ENCODE measurements at regions not wholly inside any gene's neighbourhood (a gene's known extent, or its start where the extent isn't known, plus 50 kb on each side); places are given as distances from the start of the nearest gene placed in this dataset.

GRCh38 chr1:8145545-8146202 is 119.6 kb upstream of the ERRFI1 start:
- Histone ChIP-seq H2AFZ (ENCODE audit: low read depth, low read length) (no peak overlapping the region), H3K79me2 (replicated peaks; ENCODE audit: insufficient read depth, low read length) (no peaks in the 10 kb centered on the region), H3K27me3 (ENCODE audit: insufficient read depth, low read depth, low read length) (no peaks in the 10 kb centered on the region), H3K9me2 (ENCODE audit: insufficient read depth, low read length) (no peaks in the 10 kb centered on the region), H3F3A (ENCODE audit: insufficient read depth, low read length, poor library complexity, severe bottlenecking) (no peaks in the 10 kb centered on the region), H4K20me1 (ENCODE audit: insufficient read depth) (no peaks in the 10 kb centered on the region), H3K27ac (ENCODE audit: low read length) (no peak overlapping the region), H3K4me2 (ENCODE audit: low read length) (no peak overlapping the region), H3K9ac (ENCODE audit: low read length) (no peak overlapping the region), H3K36me3 (ENCODE audit: insufficient read depth, low read length) (no peaks in the 10 kb centered on the region), H3K4me3 (ENCODE audit: low read length) (no peak overlapping the region), H3K9me3 (ENCODE audit: low read length) (no peaks in the 10 kb centered on the region)
- no peak for TF ChIP-seq MXI1 (conservative IDR thresholded peaks at IDR 0.05; ENCODE audit: poor library complexity, severe bottlenecking)
- TF ChIP-seq RAD21 (conservative IDR thresholded peaks at IDR 0.05), result no peak
- TF ChIP-seq, protein P1, sequence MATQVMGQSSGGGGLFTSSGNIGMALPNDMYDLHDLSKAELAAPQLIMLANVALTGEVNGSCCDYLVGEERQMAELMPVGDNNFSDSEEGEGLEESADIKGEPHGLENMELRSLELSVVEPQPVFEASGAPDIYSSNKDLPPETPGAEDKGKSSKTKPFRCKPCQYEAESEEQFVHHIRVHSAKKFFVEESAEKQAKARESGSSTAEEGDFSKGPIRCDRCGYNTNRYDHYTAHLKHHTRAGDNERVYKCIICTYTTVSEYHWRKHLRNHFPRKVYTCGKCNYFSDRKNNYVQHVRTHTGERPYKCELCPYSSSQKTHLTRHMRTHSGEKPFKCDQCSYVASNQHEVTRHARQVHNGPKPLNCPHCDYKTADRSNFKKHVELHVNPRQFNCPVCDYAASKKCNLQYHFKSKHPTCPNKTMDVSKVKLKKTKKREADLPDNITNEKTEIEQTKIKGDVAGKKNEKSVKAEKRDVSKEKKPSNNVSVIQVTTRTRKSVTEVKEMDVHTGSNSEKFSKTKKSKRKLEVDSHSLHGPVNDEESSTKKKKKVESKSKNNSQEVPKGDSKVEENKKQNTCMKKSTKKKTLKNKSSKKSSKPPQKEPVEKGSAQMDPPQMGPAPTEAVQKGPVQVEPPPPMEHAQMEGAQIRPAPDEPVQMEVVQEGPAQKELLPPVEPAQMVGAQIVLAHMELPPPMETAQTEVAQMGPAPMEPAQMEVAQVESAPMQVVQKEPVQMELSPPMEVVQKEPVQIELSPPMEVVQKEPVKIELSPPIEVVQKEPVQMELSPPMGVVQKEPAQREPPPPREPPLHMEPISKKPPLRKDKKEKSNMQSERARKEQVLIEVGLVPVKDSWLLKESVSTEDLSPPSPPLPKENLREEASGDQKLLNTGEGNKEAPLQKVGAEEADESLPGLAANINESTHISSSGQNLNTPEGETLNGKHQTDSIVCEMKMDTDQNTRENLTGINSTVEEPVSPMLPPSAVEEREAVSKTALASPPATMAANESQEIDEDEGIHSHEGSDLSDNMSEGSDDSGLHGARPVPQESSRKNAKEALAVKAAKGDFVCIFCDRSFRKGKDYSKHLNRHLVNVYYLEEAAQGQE (IDR thresholded peaks at IDR 0.05; ENCODE audit: borderline replicate concordance), result no peak
- no peak for TF ChIP-seq EZH2 (IDR thresholded peaks at IDR 0.05; ENCODE audit: borderline replicate concordance, insufficient read depth, low read length, poor library complexity, severe bottlenecking)
- TF ChIP-seq CTCF (IDR thresholded peaks at IDR 0.05; ENCODE audit: poor library complexity, severe bottlenecking), result no peak
- TF ChIP-seq POLR2AphosphoS5 (IDR thresholded peaks at IDR 0.05), result no peak
- no peak for TF ChIP-seq SMC3 (conservative IDR thresholded peaks at IDR 0.05; ENCODE audit: poor library complexity)
- no peak for TF ChIP-seq EP300 (conservative IDR thresholded peaks at IDR 0.05; ENCODE audit: poor library complexity, severe bottlenecking)
- TF ChIP-seq TAF1 (IDR thresholded peaks at IDR 0.05; ENCODE audit: low read depth), result no peak

DNA sequence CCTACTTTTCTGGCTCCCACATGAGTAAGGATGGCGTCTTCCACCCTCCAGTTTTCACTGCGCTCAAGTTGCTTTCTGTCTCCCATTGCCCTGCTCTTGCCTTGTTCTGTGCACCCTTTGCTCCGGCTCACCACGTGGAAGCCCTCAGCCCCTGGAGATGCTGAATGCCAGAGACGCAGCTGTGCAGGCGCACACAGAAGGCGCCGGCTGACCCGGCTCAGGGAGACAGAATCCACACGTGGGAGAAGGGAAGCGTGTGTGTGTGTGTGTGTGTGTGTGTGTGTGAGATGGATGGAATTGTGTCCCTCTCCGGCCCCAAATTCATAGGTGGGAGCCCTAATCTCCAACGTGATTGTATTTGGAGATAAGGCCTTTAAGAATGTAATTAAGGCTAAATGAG is 118.2 kb upstream of the ERRFI1 start:
- no peak for TF ChIP-seq EZH2 (IDR thresholded peaks at IDR 0.05; ENCODE audit: borderline replicate concordance, insufficient read depth, low read length, poor library complexity, severe bottlenecking)
- no peak for TF ChIP-seq MXI1 (conservative IDR thresholded peaks at IDR 0.05; ENCODE audit: poor library complexity, severe bottlenecking)
- no peak for TF ChIP-seq TAF1 (IDR thresholded peaks at IDR 0.05; ENCODE audit: low read depth)
- TF ChIP-seq EP300 (conservative IDR thresholded peaks at IDR 0.05; ENCODE audit: poor library complexity, severe bottlenecking), result no peak
- TF ChIP-seq SMC3 (conservative IDR thresholded peaks at IDR 0.05; ENCODE audit: poor library complexity), result no peak
- no peak for TF ChIP-seq RAD21 (conservative IDR thresholded peaks at IDR 0.05)
- TF ChIP-seq POLR2AphosphoS5 (IDR thresholded peaks at IDR 0.05), result no peak
- no peak for TF ChIP-seq CTCF (IDR thresholded peaks at IDR 0.05; ENCODE audit: poor library complexity, severe bottlenecking)
- TF ChIP-seq, protein P1 (IDR thresholded peaks at IDR 0.05; ENCODE audit: borderline replicate concordance), result no peak
- Histone ChIP-seq H3K4me2 (ENCODE audit: low read length) (no peak overlapping the region), H3K27me3 (ENCODE audit: insufficient read depth, low read depth, low read length) (no peaks in the 10 kb centered on the region), H4K20me1 (ENCODE audit: insufficient read depth) (no peaks in the 10 kb centered on the region), H2AFZ (ENCODE audit: low read depth, low read length) (no peak overlapping the region), H3K9ac (ENCODE audit: low read length) (no peak overlapping the region), H3K79me2 (replicated peaks; ENCODE audit: insufficient read depth, low read length) (no peaks in the 10 kb centered on the region), H3F3A (ENCODE audit: insufficient read depth, low read length, poor library complexity, severe bottlenecking) (no peaks in the 10 kb centered on the region), H3K9me2 (ENCODE audit: insufficient read depth, low read length) (no peaks in the 10 kb centered on the region), H3K27ac (ENCODE audit: low read length) (no peak overlapping the region), H3K4me3 (ENCODE audit: low read length) (no peak overlapping the region), H3K9me3 (ENCODE audit: low read length) (no peaks in the 10 kb centered on the region), H3K36me3 (ENCODE audit: insufficient read depth, low read length) (no peaks in the 10 kb centered on the region)
